Activated CD4-positive, alpha-beta T cell treated with anti-CD3 and anti-CD28 coated beads, Interleukin-2, amount 10 ng/mL, durations not matched to agents 24 days and 14 days (primary cell): ENCODE measurements at regions not wholly inside any gene's neighbourhood (a gene's known extent, or its start where the extent isn't known, plus 50 kb on each side); places are given as distances from the start of the nearest gene placed in this dataset.

Experiments used
- DNase-seq: peaks from one replicate; pipeline ENCODE4 v3.0.0; 2022
- H3K27ac Mint-ChIP-seq: one replicate; pipeline ENCODE4 v1.8.0; 2022; ENCODE audit warnings: mild to moderate bottlenecking, mixed read lengths
- H3K27me3 Mint-ChIP-seq: one replicate; pipeline ENCODE4 v1.8.0; 2022; ENCODE audit warnings: mixed read lengths
- H3K36me3 Mint-ChIP-seq: one replicate; pipeline ENCODE4 v1.8.0; 2022; ENCODE audit warnings: low read depth, mild to moderate bottlenecking, mixed read lengths
- H3K4me1 Mint-ChIP-seq: one replicate; pipeline ENCODE4 v1.8.0; 2021; ENCODE audit warnings: mixed read lengths
- H3K4me3 Mint-ChIP-seq: one replicate; pipeline ENCODE4 v1.8.0; 2022; ENCODE audit warnings: mild to moderate bottlenecking, moderate library complexity, mixed read lengths
- H3K9me3 Mint-ChIP-seq: one replicate; pipeline ENCODE4 v1.8.0; 2021; ENCODE audit warnings: mixed read lengths
- intact Hi-C: fragments of 100-400 bp; cut with micrococcal nuclease; formaldehyde crosslinking; loops from one replicate; pipeline ENCODE4 v1.15.1; 2023

- Mint-ChIP-seq H3K4me3 (no peak overlapping the region), H3K4me1 (no peaks in the 10 kb centered on the region), H3K27me3 (no peaks in the 10 kb centered on the region), H3K27ac (no peak overlapping the region), H3K36me3 (no peaks in the 10 kb centered on the region), H3K9me3 (no peaks in the 10 kb centered on the region)
- DNase-seq, result no peak
- intact Hi-C loops, result no loop called here
These were observed 143.9 kb downstream of the SOX3 start for GRCh38 chrX:140360924-140361323.

- intact Hi-C loops, result no loop called here
- no peaks in the 10 kb centered on the region for H3K36me3 Mint-ChIP-seq
- H3K9me3 Mint-ChIP-seq, result no peaks in the 10 kb centered on the region
- H3K27ac Mint-ChIP-seq, result no peak overlapping the region
- no peak overlapping the region for H3K4me3 Mint-ChIP-seq
- no peaks in the 10 kb centered on the region for H3K27me3 Mint-ChIP-seq
- no peaks in the 10 kb centered on the region for H3K4me1 Mint-ChIP-seq
- DNase-seq, result no peak
These were observed 144.6 kb downstream of the SOX3 start for GRCh38 chrX:140360284-140360683.

- intact Hi-C loops, result no loop called here
- no peak overlapping the region for H3K27ac Mint-ChIP-seq
- H3K27me3 Mint-ChIP-seq, result no peaks in the 10 kb centered on the region
- no peaks in the 10 kb centered on the region for H3K4me1 Mint-ChIP-seq
- no peak overlapping the region for H3K4me3 Mint-ChIP-seq
- H3K36me3 Mint-ChIP-seq, result no peaks in the 10 kb centered on the region
- DNase-seq, result no peak
- no peaks in the 10 kb centered on the region for H3K9me3 Mint-ChIP-seq
These were observed 148.9 kb downstream of the SOX3 start for GRCh38 chrX:140355922-140356321.

GRCh38 chrX:140355429-140355828, 149.4 kb downstream of the SOX3 start:
- no peak for DNase-seq
- no peaks in the 10 kb centered on the region for H3K4me1 Mint-ChIP-seq
- H3K27ac Mint-ChIP-seq, result no peak overlapping the region
- H3K4me3 Mint-ChIP-seq, result no peak overlapping the region
- no peaks in the 10 kb centered on the region for H3K9me3 Mint-ChIP-seq
- no peaks in the 10 kb centered on the region for H3K27me3 Mint-ChIP-seq
- intact Hi-C loops, result no loop called here
- no peaks in the 10 kb centered on the region for H3K36me3 Mint-ChIP-seq

GRCh38 chrX:140354431-140355120, 150.3 kb downstream of the SOX3 start:
- Mint-ChIP-seq H3K27ac (no peak overlapping the region), H3K9me3 (no peaks in the 10 kb centered on the region)
- intact Hi-C loops, result no loop called here

GRCh38 chrX:140346729-140347128, 158.1 kb downstream of the SOX3 start:
- H3K4me3 Mint-ChIP-seq, result no peak overlapping the region
- H3K9me3 Mint-ChIP-seq, result no peaks in the 10 kb centered on the region
- H3K4me1 Mint-ChIP-seq, result no peaks in the 10 kb centered on the region
- DNase-seq, result no peak
- intact Hi-C loops, result no loop called here
- no peak overlapping the region for H3K27ac Mint-ChIP-seq
- H3K27me3 Mint-ChIP-seq, result no peaks in the 10 kb centered on the region
- no peaks in the 10 kb centered on the region for H3K36me3 Mint-ChIP-seq

More at GRCh38 chrX:140354431-140355120, 150.3 kb downstream of the SOX3 start:
- H3K36me3 Mint-ChIP-seq, result no peaks in the 10 kb centered on the region
- H3K27me3 Mint-ChIP-seq, result no peaks in the 10 kb centered on the region
- H3K4me1 Mint-ChIP-seq, result no peaks in the 10 kb centered on the region
- DNase-seq, result no peak
- no peak overlapping the region for H3K4me3 Mint-ChIP-seq

GRCh38 chrX:140343226-140343868, 161.5 kb downstream of the SOX3 start:
- H3K27ac Mint-ChIP-seq, result no peak overlapping the region
- no peaks in the 10 kb centered on the region for H3K27me3 Mint-ChIP-seq
- H3K4me3 Mint-ChIP-seq, result no peak overlapping the region
- DNase-seq, result no peak
- H3K4me1 Mint-ChIP-seq, result no peaks in the 10 kb centered on the region
- intact Hi-C loops, result no loop called here
- no peaks in the 10 kb centered on the region for H3K36me3 Mint-ChIP-seq
- H3K9me3 Mint-ChIP-seq, result no peaks in the 10 kb centered on the region

- H3K9me3 Mint-ChIP-seq, result no peaks in the 10 kb centered on the region
- no peak overlapping the region for H3K4me3 Mint-ChIP-seq
These were observed 162.5 kb downstream of the SOX3 start for GRCh38 chrX:140342410-140342809.

GRCh38 chrX:140337263-140337662, 167.6 kb downstream of the SOX3 start:
- no peak for DNase-seq
- H3K9me3 Mint-ChIP-seq, result no peaks in the 10 kb centered on the region
- intact Hi-C loops, result no loop called here
- no peak overlapping the region for H3K27ac Mint-ChIP-seq
- no peaks in the 10 kb centered on the region for H3K4me1 Mint-ChIP-seq
- no peak overlapping the region for H3K4me3 Mint-ChIP-seq
- no peaks in the 10 kb centered on the region for H3K27me3 Mint-ChIP-seq
- H3K36me3 Mint-ChIP-seq, result no peaks in the 10 kb centered on the region

More at GRCh38 chrX:140342410-140342809, 162.5 kb downstream of the SOX3 start:
- Mint-ChIP-seq H3K36me3 (no peaks in the 10 kb centered on the region), H3K4me1 (no peaks in the 10 kb centered on the region), H3K27me3 (no peaks in the 10 kb centered on the region), H3K27ac (no peak overlapping the region)
- DNase-seq, result no peak
- intact Hi-C loops, result no loop called here

GRCh38 chrX:140318296-140318695, 186.6 kb downstream of the SOX3 start:
- Mint-ChIP-seq H3K9me3 (no peaks in the 10 kb centered on the region), H3K4me1 (no peaks in the 10 kb centered on the region), H3K27ac (no peak overlapping the region), H3K27me3 (no peaks in the 10 kb centered on the region), H3K36me3 (no peaks in the 10 kb centered on the region), H3K4me3 (no peak overlapping the region)
- intact Hi-C loops, result no loop called here
- no peak for DNase-seq

- Mint-ChIP-seq H3K36me3 (no peaks in the 10 kb centered on the region), H3K27me3 (no peaks in the 10 kb centered on the region), H3K27ac (no peak overlapping the region), H3K9me3 (no peaks in the 10 kb centered on the region), H3K4me3 (no peak overlapping the region), H3K4me1 (no peaks in the 10 kb centered on the region)
- intact Hi-C loops, result no loop called here
- no peak for DNase-seq
These were observed 187.4 kb downstream of the SOX3 start for GRCh38 chrX:140317462-140317861.

- Mint-ChIP-seq H3K4me3 (no peak overlapping the region), H3K9me3 (no peaks in the 10 kb centered on the region), H3K27me3 (no peaks in the 10 kb centered on the region), H3K4me1 (no peaks in the 10 kb centered on the region), H3K36me3 (no peaks in the 10 kb centered on the region), H3K27ac (no peak overlapping the region)
- no peak for DNase-seq
- intact Hi-C loops, result no loop called here
These were observed 205.7 kb downstream of the SOX3 start for GRCh38 chrX:140298960-140299825.

GRCh38 chrX:140297273-140297672, 207.6 kb downstream of the SOX3 start:
- Mint-ChIP-seq H3K27me3 (no peaks in the 10 kb centered on the region), H3K27ac (no peak overlapping the region)
- intact Hi-C loops, result no loop called here

GRCh38 chrX:140292961-140293360, 211.9 kb downstream of the SOX3 start:
- H3K4me3 Mint-ChIP-seq, result no peak overlapping the region
- no peak for DNase-seq
- no peak overlapping the region for H3K27ac Mint-ChIP-seq
- H3K9me3 Mint-ChIP-seq, result no peaks in the 10 kb centered on the region
- no peaks in the 10 kb centered on the region for H3K27me3 Mint-ChIP-seq
- intact Hi-C loops, result no loop called here
- H3K36me3 Mint-ChIP-seq, result no peaks in the 10 kb centered on the region
- H3K4me1 Mint-ChIP-seq, result no peaks in the 10 kb centered on the region

More at GRCh38 chrX:140297273-140297672, 207.6 kb downstream of the SOX3 start:
- Mint-ChIP-seq H3K9me3 (no peaks in the 10 kb centered on the region), H3K36me3 (no peaks in the 10 kb centered on the region), H3K4me1 (no peaks in the 10 kb centered on the region), H3K4me3 (no peak overlapping the region)
- DNase-seq, result no peak
